Colonic mucosa (tissue), 4 donors: ENCODE measurements at regions not wholly inside any gene's neighbourhood (a gene's known extent, or its start where the extent isn't known, plus 50 kb on each side); places are given as distances from the start of the nearest gene placed in this dataset.

Experiments
- DNase-seq: peaks from one replicate; pipeline ENCODE4 v3.0.0-alpha.2; 2020
- H3K27ac ChIP-seq: fragments of 200-600 bp; one replicate; pipeline ENCODE4 v1.8.0; 2021
- H3K27me3 ChIP-seq: fragments of 200-600 bp; one replicate; pipeline ENCODE4 v1.8.0; 2021
- H3K36me3 ChIP-seq: fragments of 200-600 bp; one replicate; pipeline ENCODE4 v1.8.0; 2021
- H3K4me1 ChIP-seq: fragments of 200-600 bp; one replicate; pipeline ENCODE4 v1.8.0; 2021; ENCODE audit warnings: mild to moderate bottlenecking
- H3K4me3 ChIP-seq: fragments of 200-600 bp; one replicate; pipeline ENCODE4 v1.8.0; 2021
- H3K9ac ChIP-seq, 2 donors: one replicate each; pipeline ENCODE4 v1.7.0; 2013; ENCODE audit warnings: control low read depth in 2 of 2, low read depth in 2 of 2, low read length in 2 of 2
- H3K9me3 ChIP-seq: fragments of 200-600 bp; one replicate; pipeline ENCODE4 v1.8.0; 2021
- CTCF ChIP-seq: fragments of 200-600 bp; IDR thresholded peaks from one replicate; pipeline ENCODE4 v1.8.0; 2022; ENCODE audit warnings: antibody characterized with exemption, mild to moderate bottlenecking
- intact Hi-C: fragments of 100-400 bp; cut with DNase I; formaldehyde crosslinking; loops from one replicate; pipeline ENCODE4 v1.14.1; 2022
- donor health status: healthy.
- donor health status: DM: no; HTN: no; CAD: no.
- donor health status: DM: no; HTN: no; CAD: no.

GRCh38 chr7:84677117-84677732, 482.6 kb upstream of the SEMA3A start:
- TF ChIP-seq CTCF, result no peak
- H3K27ac ChIP-seq, result no peak overlapping the region
- H3K27me3 ChIP-seq, result no peaks in the 10 kb centered on the region
- no peaks in the 10 kb centered on the region for H3K9me3 ChIP-seq
- intact Hi-C loops, result no loop called here
- no peak overlapping the region for H3K4me3 ChIP-seq
- H3K4me1 ChIP-seq, result no peaks in the 10 kb centered on the region
- no peak for DNase-seq
- no peaks in the 10 kb centered on the region for H3K36me3 ChIP-seq
- no peak overlapping the region for H3K9ac ChIP-seq

- no peaks in the 10 kb centered on the region for H3K4me1 ChIP-seq
- intact Hi-C loops, result no loop called here
- no peak for DNase-seq
Observed at GRCh38 chr7:84675633-84676034, 481.0 kb upstream of the SEMA3A start.

GRCh38 chr7:84674236-84674913, 479.8 kb upstream of the SEMA3A start:
- DNase-seq, result no peak
- Histone ChIP-seq H3K4me1 (no peaks in the 10 kb centered on the region), H3K9ac (no peak overlapping the region), H3K9me3 (no peaks in the 10 kb centered on the region), H3K4me3 (no peak overlapping the region), H3K27me3 (no peaks in the 10 kb centered on the region), H3K36me3 (no peaks in the 10 kb centered on the region), H3K27ac (no peak overlapping the region)
- no peak for TF ChIP-seq CTCF
- intact Hi-C loops, result no loop called here

More at GRCh38 chr7:84675633-84676034, 481.0 kb upstream of the SEMA3A start:
- no peak for TF ChIP-seq CTCF
- Histone ChIP-seq H3K9me3 (no peaks in the 10 kb centered on the region), H3K36me3 (no peaks in the 10 kb centered on the region), H3K9ac (no peak overlapping the region), H3K27me3 (no peaks in the 10 kb centered on the region), H3K4me3 (no peak overlapping the region), H3K27ac (no peak overlapping the region)

- Histone ChIP-seq H3K4me1 (no peaks in the 10 kb centered on the region), H3K27me3 (no peaks in the 10 kb centered on the region), H3K9ac (no peak overlapping the region), H3K36me3 (no peaks in the 10 kb centered on the region), H3K4me3 (no peak overlapping the region), H3K9me3 (no peaks in the 10 kb centered on the region), H3K27ac (no peak overlapping the region)
- TF ChIP-seq CTCF, result no peak
- no peak for DNase-seq
- intact Hi-C loops, result no loop called here
Observed at GRCh38 chr7:84669177-84669732, 474.7 kb upstream of the SEMA3A start.

- Histone ChIP-seq H3K9ac (no peak overlapping the region), H3K27me3 (no peaks in the 10 kb centered on the region), H3K4me1 (no peaks in the 10 kb centered on the region), H3K9me3 (no peaks in the 10 kb centered on the region), H3K4me3 (no peak overlapping the region), H3K36me3 (no peaks in the 10 kb centered on the region), H3K27ac (no peak overlapping the region)
- intact Hi-C loops, result no loop called here
- DNase-seq, result no peak
- TF ChIP-seq CTCF, result no peak
Observed at GRCh38 chr7:84668116-84668515, 473.5 kb upstream of the SEMA3A start.
